Fibroblast of upper back skin (primary cell): ENCODE measurements at regions not wholly inside any gene's neighbourhood (a gene's known extent, or its start where the extent isn't known, plus 50 kb on each side); places are given as distances from the start of the nearest gene placed in this dataset.

Experiments used
- DNase-seq: peaks from one replicate; pipeline ENCODE4 v3.0.0-alpha.2; 2013

DNA sequence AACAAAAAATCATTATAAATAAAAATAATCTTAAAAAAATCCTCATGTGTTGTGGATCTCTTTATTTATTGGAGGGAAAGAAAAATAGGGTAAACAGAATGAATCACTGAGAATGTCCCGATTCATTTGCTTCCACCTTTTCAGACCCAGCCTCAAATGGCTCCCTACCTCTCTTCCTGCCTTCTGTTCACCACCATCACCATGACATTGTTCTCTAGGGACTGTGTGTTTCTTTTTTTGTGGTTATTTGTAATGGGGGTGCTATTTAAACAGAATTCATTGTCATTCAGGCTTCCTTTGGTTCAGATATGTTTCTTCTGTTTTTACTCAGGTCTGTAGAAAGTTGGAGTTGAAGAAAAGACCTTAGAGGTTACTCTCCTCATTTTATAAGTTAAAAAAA is 198.2 kb downstream of the KIF4B start:
- no peak for DNase-seq

DNA sequence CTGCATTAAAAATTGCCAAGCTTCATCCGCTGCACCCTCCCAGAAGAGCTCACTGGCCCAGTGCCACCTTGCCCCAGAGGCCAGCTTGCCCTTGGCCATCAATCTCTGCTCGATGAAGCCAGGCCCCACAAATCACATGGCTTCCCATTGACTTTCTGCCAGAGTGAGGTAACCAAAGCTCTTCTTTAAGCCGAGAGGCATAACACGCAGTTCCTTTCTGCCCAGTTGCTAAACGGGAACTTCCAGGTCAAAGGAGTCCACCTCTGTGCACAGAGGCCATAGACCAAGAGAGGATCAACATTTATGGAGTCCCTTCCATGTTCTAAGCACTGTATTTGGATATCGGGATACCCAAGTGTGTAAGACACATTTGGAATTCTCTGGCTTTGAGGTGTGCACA is 208.8 kb downstream of the KIF4B start:
- DNase-seq: no peak

DNA sequence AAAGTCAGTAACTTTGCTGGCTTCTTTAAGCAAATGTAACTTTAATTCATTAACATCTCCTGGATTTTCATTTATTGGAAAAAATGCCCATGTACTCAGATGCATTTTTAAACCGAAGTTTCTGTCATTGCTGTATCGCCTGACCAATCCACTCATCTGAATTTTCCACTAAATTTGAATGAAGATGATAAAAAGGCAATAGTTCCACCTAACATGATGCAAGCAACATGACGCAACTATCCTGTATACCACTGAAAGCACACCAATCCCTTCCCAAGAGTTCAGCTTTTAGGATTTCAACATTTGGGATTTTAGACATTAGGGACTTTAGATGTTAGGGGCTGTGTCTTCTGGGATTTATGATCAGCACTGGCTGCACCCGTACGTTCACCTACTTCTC is 215.6 kb downstream of the KIF4B start:
- DNase-seq: no peak

DNA sequence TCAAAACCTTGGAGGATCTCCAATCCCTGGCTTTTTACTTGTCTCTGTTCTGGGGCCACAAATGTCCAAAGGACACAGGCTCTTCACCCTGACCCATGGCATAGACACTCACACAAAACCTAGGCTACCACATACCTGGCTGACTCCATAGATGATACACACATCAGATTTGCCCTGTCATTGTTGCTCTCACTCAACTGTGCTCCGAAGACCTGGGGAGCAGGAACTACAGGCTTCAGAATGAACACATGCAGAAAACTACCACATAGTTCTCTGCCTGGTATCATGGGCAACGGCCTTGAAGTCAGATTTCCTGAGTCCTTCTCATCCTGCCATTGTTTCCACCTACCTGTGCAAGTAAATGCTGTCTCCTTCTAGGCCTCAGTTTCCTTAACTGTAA is 226.2 kb downstream of the KIF4B start:
- no peak for DNase-seq

DNA sequence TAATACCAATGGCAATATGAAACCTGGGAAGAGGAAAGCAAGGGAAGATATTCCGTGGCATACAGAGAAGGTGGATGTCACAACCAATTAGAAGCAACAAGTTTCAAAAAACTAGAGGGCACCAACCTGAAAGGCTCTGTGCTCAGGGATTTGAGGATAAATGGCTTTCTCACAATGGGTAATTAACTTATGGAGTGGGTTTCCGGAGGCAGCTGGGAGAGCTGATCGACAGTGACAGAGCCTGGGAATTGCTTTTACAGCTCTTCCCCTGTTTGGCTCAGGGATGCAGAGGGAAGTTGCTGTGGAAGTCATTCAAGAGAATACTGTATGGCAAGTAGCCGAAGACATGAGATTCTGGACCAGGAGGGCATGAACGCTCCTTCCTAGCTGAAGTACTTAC is 237.0 kb downstream of the KIF4B start:
- no peak for DNase-seq

DNA sequence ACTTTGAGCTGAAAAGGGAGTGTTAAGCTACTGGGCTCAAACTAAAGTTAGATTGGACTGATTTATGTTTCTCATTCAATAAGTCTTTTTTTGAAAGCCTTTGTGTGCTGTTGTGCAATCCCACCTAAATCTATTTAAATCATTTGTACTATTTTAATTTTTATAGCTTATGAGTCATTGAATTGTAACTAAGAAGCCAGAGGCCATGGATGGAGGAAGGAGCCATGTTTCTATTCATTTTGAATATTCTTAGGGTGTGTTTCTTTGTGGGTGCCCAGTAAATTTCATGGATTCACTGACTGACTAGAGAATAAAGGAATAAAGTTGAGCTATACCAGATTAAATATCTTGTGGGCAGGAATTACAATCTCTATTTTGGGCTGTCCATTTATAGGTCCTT is 238.5 kb downstream of the KIF4B start:
- no peak for DNase-seq

DNA sequence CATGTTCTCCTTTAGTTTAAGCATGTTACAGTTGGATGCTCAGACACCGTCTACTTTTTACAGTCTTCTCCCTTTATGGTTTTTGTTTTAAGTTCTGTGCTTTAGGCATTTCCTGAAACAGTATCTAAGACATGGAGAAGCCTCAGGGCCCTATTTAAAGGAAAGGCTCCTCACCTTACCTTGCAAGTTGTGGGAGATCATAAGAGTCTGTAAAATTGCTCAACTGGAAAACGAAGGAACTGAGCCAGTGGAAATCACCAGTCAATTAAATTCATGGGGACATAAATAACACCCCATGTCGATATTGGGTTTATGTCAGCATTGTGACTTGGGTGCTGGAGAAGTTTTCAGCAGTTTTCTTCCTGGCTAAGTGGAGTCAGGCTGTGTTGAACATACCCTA is 239.2 kb downstream of the KIF4B start:
- DNase-seq: no peak

DNA sequence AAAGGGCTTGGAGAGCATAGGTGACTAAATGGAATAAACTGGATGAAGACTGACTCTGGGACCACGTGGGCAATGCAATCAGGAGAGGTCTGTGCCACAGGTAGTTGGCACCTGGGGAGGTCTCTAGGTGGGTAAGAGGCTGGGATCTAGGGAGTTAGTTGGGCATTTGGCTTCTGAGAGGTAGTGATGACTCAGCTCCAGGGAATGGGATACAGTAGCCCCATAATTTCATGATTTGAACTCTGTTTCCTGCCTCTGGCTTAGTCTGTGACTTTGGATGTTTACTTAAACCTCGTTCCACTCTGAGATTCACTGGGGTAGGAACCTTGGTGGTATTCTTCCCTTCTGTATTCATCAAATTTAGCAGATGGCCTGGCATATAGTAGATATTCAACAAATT is 240.8 kb downstream of the KIF4B start:
- no peak for DNase-seq

DNA sequence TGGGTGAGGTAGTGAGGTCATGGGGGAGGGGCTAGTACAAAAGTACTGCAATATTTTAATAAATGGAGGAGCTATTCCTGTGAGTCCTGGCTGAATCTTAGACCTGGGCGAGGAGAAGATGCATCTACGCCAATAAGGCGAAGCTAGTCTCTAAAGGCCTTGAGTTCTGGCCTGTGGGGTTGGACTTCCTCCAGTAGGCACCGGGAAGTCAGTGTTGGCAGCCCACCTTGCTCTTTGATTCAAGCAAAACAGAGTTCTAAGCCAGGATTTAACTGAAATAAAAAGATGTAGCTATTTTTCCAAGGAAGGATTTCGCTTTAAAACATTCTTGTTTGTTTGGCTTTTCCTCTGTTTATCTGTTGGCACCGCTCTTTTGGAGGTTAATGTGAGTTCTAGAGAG is 244.6 kb downstream of the KIF4B start:
- no peak for DNase-seq

DNA sequence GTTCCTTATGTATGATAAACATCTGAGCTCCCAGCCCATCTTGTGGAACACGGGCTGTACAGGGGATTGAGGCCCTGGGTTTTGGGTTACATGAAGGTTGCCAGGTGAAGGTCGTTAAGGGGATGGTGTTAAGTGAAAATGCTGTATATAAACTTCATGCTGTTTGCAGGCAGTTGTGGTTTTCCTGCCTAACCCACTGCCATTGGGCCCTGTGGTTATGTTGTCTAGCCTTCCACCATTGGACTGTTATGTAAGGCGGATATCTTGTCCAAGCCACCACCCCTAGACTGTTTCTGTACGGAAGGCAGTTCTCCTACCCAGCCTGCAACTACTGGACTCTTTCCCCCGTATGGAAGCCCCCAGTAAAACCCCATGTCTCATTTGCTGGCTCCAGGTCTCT is 246.1 kb downstream of the KIF4B start:
- no peak for DNase-seq

DNA sequence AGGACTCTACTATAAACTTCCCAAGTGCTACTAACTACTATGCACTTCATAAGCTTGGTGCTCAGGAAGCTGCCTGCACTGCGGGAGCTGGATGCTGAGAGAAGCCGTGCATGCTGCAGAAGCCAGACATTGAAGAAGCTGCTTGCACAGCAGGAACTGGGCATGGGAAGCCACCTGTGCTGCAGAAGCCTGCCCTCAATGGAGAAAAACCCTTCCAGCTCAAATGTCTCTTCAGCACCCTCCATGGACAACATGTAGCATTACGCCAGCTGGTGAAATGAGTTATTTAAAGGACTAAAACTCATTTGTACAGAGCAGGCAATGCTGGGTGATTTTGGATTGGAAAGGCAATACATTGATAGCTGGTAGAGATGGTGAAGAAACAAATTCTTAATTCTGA is 247.2 kb downstream of the KIF4B start:
- DNase-seq: peak; percentile 3

DNA sequence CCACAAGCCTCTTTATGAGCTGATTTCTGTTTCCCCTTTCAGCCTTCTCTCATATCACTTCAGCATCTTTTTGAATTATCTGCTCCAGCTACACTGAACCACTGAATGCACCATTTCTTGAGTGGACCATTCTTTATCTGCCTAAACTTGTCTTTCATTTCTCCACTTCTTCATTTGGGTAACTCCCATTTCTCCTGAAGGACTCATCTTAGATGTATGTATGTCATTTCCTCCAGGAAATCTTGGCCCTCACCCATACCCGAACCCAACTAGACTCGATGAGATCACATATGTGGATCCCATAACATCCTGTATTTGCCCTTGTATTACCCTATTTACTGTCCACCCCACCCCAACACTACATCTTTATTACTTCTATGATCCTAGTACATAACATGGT is 249.8 kb downstream of the KIF4B start:
- DNase-seq: no peak

DNA sequence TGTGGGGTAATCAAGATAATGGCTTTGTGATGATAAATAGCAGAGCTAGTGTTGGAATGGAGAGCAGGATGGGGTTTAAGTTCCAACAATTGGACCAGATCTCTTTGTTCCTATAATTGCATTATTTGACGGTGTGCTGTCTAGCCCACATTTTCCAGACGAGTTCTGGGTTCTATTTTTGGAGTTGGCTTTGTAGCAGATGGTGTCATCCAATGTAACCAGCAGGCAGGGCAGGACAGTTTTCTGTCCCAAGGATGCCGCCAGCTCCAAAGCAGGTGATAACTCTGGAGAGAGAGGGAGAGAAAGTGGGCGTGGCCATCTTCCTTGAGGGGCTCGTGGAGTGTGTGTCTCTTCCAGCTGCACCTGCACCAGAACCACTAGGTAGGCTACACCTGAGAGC is 251.3 kb downstream of the KIF4B start:
- DNase-seq: no peak

DNA sequence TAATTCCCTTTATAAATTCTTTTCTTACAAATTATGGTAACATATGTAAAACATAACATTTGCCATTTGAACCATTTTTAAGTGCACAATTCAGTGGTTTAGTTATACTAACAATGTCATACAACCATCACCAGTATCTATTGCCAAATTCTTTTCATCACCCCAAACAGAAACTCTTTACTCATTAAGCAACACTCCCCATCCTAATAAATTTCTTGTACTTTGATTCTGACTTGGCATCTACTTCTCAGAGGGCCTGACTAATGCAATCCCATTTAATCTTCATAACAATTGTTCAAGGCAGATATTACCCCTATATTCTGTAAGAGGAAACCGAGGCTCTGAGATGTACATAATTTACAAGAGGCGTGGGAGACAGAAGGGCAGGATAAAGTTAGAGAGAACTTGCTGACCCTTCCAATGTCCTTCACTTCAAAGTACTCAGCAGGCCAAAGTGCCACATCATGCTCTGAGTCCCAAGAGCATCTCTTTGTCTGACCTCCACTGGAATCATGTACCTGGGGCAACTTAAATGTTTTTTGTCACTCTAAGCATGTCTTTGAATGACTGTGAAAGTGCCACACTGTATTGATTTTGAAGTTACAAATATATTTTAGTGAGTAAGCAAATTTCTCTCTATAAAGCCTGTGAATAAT is 255.3 kb downstream of the KIF4B start:
- DNase-seq: no peak

DNA sequence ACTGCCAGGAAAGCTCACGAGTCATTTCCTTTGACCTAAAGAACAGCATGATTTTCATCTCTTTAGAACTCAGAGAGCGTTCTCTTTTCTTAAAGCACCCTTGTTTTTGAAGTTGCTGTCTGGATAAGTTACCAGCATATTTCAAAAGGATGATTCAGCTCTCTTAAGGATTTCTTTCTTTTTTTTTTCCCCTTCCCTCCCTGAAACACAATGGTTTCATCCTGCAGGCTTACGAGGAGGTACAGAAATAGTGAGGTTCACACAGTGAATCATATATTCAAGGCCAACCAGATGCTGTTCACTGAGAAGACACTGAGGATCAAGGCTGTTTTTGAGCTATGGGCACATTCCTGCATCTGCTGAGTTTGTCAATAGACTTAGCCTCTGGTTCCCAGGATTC is 257.2 kb downstream of the KIF4B start:
- peak; percentile 31 for DNase-seq

DNA sequence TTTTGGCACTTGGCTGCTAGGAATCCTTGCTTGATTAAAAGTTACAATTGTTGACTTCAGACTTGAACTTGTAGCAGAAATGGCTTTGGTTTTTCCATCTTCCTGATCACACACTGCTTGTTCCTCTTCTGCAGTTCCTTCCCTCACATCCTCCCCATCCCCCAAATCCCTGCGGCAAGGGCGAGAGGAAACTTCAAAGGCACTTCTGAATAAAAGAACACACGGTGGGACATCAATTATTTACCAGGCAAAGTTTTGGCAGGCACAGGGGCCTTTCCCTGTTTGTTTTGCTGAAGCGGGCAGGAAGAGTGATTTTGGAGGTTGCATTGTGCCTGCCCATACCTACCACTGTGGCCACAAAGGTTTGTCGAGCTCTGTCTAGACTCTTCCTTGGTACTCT is 260.9 kb downstream of the KIF4B start:
- DNase-seq: no peak

DNA sequence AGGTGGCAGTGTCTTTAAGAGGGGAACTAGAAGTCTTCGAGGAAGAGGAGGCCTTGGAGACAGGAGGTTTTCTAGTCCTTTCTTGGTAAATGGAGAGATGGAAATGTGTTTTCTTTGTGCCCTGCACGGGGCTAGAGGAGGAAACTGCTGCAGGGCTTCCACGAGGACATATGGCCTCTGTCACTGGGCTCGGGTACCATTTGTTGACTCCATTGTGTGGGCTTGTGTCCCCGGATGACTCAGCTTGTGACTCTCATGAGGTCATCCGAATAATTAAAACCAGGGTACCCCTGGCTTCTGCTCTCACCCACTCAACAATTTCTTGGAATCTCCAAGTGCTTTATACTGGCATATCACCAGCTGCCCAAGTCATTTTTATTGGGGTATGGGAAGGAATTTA is 261.7 kb downstream of the KIF4B start:
- DNase-seq: no peak

DNA sequence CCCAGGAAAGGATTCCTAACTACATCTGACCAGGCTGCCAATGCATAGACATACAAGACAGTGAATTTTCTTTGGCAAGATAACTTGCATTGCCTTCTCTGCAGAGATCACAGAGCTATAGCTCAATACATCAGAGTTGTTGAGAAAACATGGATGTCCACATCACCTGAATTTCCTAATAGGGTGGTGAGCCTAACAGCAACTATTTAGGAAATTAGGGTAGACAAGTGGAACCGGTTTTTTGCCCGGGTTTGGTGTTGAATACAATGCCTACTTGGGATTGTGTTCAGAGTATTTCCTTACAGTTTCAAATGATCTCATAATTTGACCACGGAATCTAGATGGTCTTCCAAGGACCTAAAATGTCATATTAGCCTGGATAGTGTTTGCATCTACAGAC is 262.7 kb downstream of the KIF4B start:
- no peak for DNase-seq

DNA sequence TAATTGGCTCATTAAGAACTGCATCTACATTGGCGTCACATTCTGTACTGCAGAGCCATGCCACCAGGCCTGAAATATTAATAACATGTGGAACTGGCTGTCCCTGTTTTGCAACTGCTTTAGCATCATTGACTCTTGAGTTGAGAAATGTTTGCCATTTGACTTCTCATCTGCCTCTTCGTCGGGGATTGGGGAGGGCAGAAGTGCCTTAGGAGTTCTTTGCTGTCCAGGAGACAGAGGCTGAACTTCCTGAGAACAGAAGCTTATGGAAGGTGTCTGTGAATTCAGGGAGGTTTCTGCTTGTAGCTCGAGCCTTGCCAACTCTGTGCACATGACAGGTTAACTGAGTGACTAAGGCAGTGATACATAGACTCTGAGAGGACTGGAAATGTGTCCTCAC is 265.0 kb downstream of the KIF4B start:
- DNase-seq: no peak

DNA sequence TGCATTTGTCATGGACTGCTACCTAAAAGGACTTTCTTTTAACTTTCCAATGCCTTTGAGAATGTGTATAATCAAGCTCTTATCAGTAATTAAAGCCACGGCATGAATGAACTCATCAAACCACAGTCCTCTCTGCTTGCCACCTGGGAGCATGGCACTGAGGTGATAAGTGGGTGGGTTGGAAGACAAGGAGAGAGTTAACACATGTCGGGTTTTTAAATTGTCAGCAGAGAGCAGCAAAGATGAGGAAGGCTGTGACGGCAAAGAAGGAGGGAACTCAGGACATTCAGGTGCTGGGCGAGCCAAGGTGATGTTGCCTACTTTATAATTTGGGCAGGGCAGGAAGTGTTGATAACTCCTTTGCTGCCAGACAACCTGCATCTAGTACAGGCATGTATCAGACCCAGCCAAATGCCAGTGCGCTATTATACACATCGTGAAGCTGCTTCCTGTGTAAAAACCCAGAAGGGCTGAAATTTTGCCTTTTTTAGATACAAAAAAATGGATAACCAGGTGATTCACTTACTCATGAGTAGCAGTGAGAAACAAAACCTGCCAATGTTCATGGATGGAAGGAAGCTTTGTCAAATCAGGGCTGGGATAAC is 269.1 kb downstream of the KIF4B start:
- DNase-seq: no peak

DNA sequence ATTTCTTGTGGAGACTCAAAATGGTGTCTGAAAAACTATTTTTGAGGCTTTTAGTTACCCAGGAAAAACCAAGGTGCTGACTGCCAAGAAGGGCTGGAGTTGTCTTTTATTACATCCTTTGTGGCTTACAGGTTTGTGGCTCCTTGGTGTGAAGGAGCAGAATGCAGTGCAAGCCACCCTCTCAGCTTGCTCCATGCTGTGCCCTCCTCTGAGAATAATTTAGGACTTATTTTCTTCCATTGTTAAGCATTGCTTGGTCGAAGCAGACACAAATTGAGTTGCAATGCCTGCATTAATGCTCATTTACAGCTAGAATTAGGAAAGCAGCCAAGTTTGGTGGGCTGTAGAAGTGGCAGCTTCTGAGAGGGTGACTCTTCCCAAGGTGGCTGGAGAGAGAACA is 272.2 kb downstream of the KIF4B start:
- no peak for DNase-seq

DNA sequence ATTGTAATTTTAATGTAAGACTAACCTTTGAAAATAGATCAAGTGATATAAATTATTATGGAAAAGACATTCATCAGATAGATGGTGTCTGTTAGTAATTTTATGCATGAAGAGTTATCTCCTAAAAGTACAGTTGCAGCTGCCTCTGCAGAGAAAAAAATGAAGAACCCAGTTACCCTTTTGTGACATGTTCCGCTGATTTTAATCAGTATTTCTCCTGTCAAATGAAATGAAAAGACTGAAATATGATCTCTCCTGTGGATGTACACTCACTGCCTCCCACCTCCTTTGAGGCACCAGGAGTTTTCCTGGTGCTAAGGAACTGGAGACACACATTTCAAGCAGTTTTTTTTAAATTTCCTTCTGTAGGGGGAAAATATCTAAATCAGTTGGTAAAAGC is 277.4 kb downstream of the KIF4B start:
- no peak for DNase-seq

DNA sequence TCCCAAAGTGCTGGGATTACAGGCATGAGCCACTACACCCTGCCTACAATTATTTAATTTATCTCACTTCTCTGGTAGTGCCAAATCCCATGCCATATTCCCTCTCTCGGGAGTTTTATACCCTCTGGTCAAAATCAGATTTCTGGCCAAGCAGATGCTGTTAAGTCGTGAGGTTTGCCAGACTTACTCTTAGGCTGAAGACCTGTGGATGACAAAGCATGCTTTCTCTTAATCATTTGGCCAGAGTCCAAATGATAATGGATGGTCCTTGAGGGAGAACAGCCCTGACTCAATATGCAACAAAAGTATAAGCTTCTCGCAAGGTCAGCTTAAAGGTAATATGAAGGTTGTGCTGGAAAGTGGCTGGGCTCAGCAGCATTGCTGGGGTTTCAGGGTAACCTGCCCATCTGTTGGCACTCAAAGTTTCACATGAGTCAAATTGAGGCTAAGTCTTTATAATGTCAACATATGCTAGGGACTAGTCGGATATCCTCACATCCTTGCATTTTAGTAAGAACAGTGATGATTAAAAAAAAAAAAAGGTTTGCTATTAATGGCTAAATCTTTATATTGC is 280.1 kb downstream of the KIF4B start:
- DNase-seq: no peak

DNA sequence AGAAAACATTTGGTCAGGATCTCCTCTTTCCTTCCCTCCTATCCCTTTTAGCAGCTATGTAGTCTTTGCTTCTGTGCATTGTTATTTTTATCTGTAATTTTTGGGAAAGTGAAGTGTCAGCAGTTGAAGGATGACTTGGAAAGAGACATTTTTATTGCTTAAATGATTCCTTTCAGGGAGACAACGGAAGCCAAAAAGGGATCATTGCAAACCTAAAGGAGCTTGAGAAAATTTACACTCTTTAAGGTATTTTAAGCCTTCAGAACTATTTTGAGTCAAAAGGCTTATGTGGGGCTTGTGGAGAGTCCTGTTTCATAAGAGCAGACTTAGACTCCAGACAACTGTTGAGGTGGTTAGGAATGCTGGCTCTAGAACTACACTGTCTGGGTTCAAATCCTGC is 281.6 kb downstream of the KIF4B start:
- DNase-seq: no peak

DNA sequence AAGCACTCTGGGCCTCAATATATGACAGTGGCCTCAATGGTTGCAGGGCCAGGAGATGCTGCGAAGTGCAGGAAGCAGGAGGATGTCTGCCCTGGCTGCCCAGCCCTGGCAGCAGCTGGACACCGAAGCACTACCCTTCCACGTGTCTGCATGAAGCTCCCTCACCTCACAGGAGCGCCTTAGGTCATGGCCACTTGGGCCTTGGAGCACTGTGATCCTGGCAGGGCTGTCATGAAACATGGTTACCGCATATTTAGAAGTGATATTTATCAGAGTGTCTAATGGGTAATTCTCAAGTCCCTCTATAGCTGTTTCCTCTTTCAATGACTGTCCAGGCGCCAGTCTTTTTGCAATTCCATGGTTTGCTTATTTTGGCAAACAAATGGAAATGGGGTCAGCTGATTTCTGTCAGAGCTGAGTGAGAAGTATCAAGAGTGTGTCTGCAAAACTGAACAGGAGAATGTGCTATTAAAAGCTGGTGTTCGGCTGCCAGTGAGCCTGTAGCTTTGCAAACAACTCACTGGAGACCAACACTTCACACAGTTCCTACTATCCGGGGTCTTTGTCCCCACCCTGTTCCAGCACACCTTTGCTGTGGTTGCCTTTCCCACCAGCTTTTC is 285.9 kb downstream of the KIF4B start:
- no peak for DNase-seq
